ENCODE measurements at regions not wholly inside any gene's neighbourhood (a gene's known extent, or its start where the extent isn't known, plus 50 kb on each side); places are given as distances from the start of the nearest gene placed in this dataset.

- H3K27ac ChIP-seq (ENCODE audit: control insufficient read depth, insufficient read depth, low read length), result no peak overlapping the region
- H3K9ac ChIP-seq (ENCODE audit: control insufficient read depth, extremely low read depth, insufficient read depth, low read length), result no peak overlapping the region
- no peaks in the 10 kb centered on the region for H3K9me1 ChIP-seq (ENCODE audit: control insufficient read depth, extremely low read depth, insufficient read depth, low read length)
- no peak overlapping the region for H3K4me2 ChIP-seq (ENCODE audit: control insufficient read depth, extremely low read depth, insufficient read depth, low read depth, low read length)
- H3K4me1 ChIP-seq (ENCODE audit: control insufficient read depth, extremely low read depth, insufficient read depth, low read length), result no peaks in the 10 kb centered on the region
- no peaks in the 10 kb centered on the region for H3K9me3 ChIP-seq (ENCODE audit: control insufficient read depth, low read depth, low read length)
- H3K27me3 ChIP-seq (ENCODE audit: control insufficient read depth, extremely low read depth, insufficient read depth, low read length), result no peaks in the 10 kb centered on the region
- H3K79me2 ChIP-seq (ENCODE audit: control insufficient read depth, insufficient read depth, low read length), result no peaks in the 10 kb centered on the region
- no peak for DNase-seq (ENCODE audit: low read depth, low spot score)
- H4K20me1 ChIP-seq (ENCODE audit: control insufficient read depth, extremely low read depth, insufficient read depth, low read length), result no peaks in the 10 kb centered on the region
- TF ChIP-seq CTCF (optimal IDR thresholded peaks at IDR 0.05 in 1 of 3, IDR thresholded peaks at IDR 0.05 in 1 of 3, conservative IDR thresholded peaks at IDR 0.05 in 1 of 3; ENCODE audit: extremely low read depth in 1 of 3, insufficient read depth in 2 of 3, low read length in 3 of 3) (no peak), EZH2 (IDR thresholded peaks at IDR 0.05; ENCODE audit: low read length) (no peak)
- no peak for FAIRE-seq
- H3K36me3 ChIP-seq (ENCODE audit: control insufficient read depth in 2 of 2, extremely low read depth in 1 of 2, insufficient read depth in 2 of 2, low read length in 2 of 2), result no peaks in the 10 kb centered on the region
- H3K4me3 ChIP-seq (ENCODE audit: control insufficient read depth in 2 of 3, extremely low read depth in 1 of 3, insufficient read depth in 2 of 3, low read depth in 1 of 3, low read length in 3 of 3), result no peak overlapping the region
- H2AFZ ChIP-seq (ENCODE audit: control insufficient read depth, low read length), result no peak overlapping the region
- dilution Hi-C loops (cut with MboI; ENCODE audit: extremely low pct_ligation_motif_present, low sequenced_read_pairs), result no loop called here
Measured at GRCh38 chr13:21831654-21832324, 160.9 kb downstream of the FGF9 start.

- Histone ChIP-seq H4K20me1 (ENCODE audit: control insufficient read depth, extremely low read depth, insufficient read depth, low read length) (no peaks in the 10 kb centered on the region), H3K36me3 (ENCODE audit: control insufficient read depth in 2 of 2, extremely low read depth in 1 of 2, insufficient read depth in 2 of 2, low read length in 2 of 2) (no peaks in the 10 kb centered on the region), H3K4me1 (ENCODE audit: control insufficient read depth, extremely low read depth, insufficient read depth, low read length) (no peaks in the 10 kb centered on the region), H3K4me3 (ENCODE audit: control insufficient read depth in 2 of 3, extremely low read depth in 1 of 3, insufficient read depth in 2 of 3, low read depth in 1 of 3, low read length in 3 of 3) (no peak overlapping the region), H3K4me2 (ENCODE audit: control insufficient read depth, extremely low read depth, insufficient read depth, low read depth, low read length) (no peak overlapping the region), H3K9me1 (ENCODE audit: control insufficient read depth, extremely low read depth, insufficient read depth, low read length) (no peaks in the 10 kb centered on the region), H3K79me2 (ENCODE audit: control insufficient read depth, insufficient read depth, low read length) (no peaks in the 10 kb centered on the region), H3K9me3 (ENCODE audit: control insufficient read depth, low read depth, low read length) (no peaks in the 10 kb centered on the region), H3K27ac (ENCODE audit: control insufficient read depth, insufficient read depth, low read length) (no peak overlapping the region), H3K27me3 (ENCODE audit: control insufficient read depth, extremely low read depth, insufficient read depth, low read length) (no peaks in the 10 kb centered on the region), H2AFZ (ENCODE audit: control insufficient read depth, low read length) (no peak overlapping the region), H3K9ac (ENCODE audit: control insufficient read depth, extremely low read depth, insufficient read depth, low read length) (no peak overlapping the region)
- dilution Hi-C loops (cut with MboI; ENCODE audit: extremely low pct_ligation_motif_present, low sequenced_read_pairs), result no loop called here
- no peak for DNase-seq (ENCODE audit: low read depth, low spot score)
- FAIRE-seq, result no peak
- TF ChIP-seq EZH2 (IDR thresholded peaks at IDR 0.05; ENCODE audit: low read length) (no peak), CTCF (optimal IDR thresholded peaks at IDR 0.05 in 1 of 3, IDR thresholded peaks at IDR 0.05 in 1 of 3, conservative IDR thresholded peaks at IDR 0.05 in 1 of 3; ENCODE audit: extremely low read depth in 1 of 3, insufficient read depth in 2 of 3, low read length in 3 of 3) (no peak)
Measured at GRCh38 chr13:21833921-21834320, 163.0 kb downstream of the FGF9 start.

Measured in keratinocyte (primary cell).